OCI-LY1 (cell line): ENCODE measurements at regions not wholly inside any gene's neighbourhood (a gene's known extent, or its start where the extent isn't known, plus 50 kb on each side); places are given as distances from the start of the nearest gene placed in this dataset.

Source experiments
- H2AFZ ChIP-seq: fragments of 200-600 bp; sonication (generic), shearing (Covaris generic); 2 replicates; pipeline ENCODE4 v1.6.0; 2014; ENCODE audit warnings: antibody characterized with exemption, mild to moderate bottlenecking, low read length
- H3F3A ChIP-seq: fragments of 200-600 bp; sonication (generic), shearing (Covaris generic); 2 replicates; pipeline ENCODE4 v1.6.0; 2014; ENCODE audit warnings: mild to moderate bottlenecking, antibody characterized with exemption, low read length, moderate library complexity; ENCODE audit not compliant: insufficient read depth
- H3K27ac ChIP-seq: fragments of 200-600 bp; sonication (generic); 2 replicates; pipeline ENCODE4 v1.5.1; 2014; ENCODE audit warnings: low read length, mixed run types, mild to moderate bottlenecking, low read depth; ENCODE audit not compliant: poor library complexity, severe bottlenecking
- H3K27me3 ChIP-seq: fragments of 200-600 bp; sonication (generic); 2 replicates; pipeline ENCODE4 v1.6.0; 2014; ENCODE audit warnings: antibody characterized with exemption, mild to moderate bottlenecking, low read length, moderate library complexity; ENCODE audit not compliant: insufficient read depth
- H3K36me3 ChIP-seq: fragments of 200-600 bp; sonication (generic); 2 replicates; pipeline ENCODE4 v1.6.1; 2014; ENCODE audit warnings: mild to moderate bottlenecking, antibody characterized with exemption, low read length, moderate library complexity, mixed read lengths; ENCODE audit not compliant: insufficient read depth
- H3K4me1 ChIP-seq: fragments of 200-600 bp; sonication (generic); 2 replicates; pipeline ENCODE4 v1.5.1; 2014; ENCODE audit warnings: mild to moderate bottlenecking, low read length, moderate library complexity; ENCODE audit not compliant: insufficient read depth, severe bottlenecking
- H3K4me2 ChIP-seq: fragments of 200-600 bp; sonication (generic), shearing (Covaris generic); 2 replicates; pipeline ENCODE4 v1.6.1; 2014; ENCODE audit warnings: low read length
- H3K4me3 ChIP-seq: fragments of 200-600 bp; sonication (generic); 2 replicates; pipeline ENCODE4 v1.5.1; 2014; ENCODE audit warnings: low read length, low read depth, mild to moderate bottlenecking, mixed read lengths; ENCODE audit not compliant: poor library complexity, severe bottlenecking
- H3K79me2 ChIP-seq: fragments of 200-600 bp; shearing (Covaris generic); 2 replicates; pipeline ENCODE4 v1.6.1; 2016; ENCODE audit warnings: mixed run types, low read length, mixed read lengths; ENCODE audit not compliant: insufficient read depth
- H3K9ac ChIP-seq: fragments of 200-600 bp; sonication (generic), shearing (Covaris generic); 2 replicates; pipeline ENCODE4 v1.6.1; 2014; ENCODE audit warnings: mild to moderate bottlenecking, low read length, mixed read lengths
- H3K9me2 ChIP-seq: fragments of 200-600 bp; sonication (generic), shearing (Covaris generic); 2 replicates; pipeline ENCODE4 v1.6.1; 2014; ENCODE audit warnings: low read depth, mild to moderate bottlenecking, low read length, mixed read lengths
- H3K9me3 ChIP-seq: fragments of 200-600 bp; shearing (Covaris generic); 2 replicates; pipeline ENCODE4 v1.6.1; 2014; ENCODE audit warnings: low read length, mixed read lengths
- H4K20me1 ChIP-seq: fragments of 200-600 bp; sonication (generic), shearing (Covaris generic); 2 replicates; pipeline ENCODE4 v1.6.0; 2016; ENCODE audit warnings: mild to moderate bottlenecking, low read length; ENCODE audit not compliant: insufficient read depth
- CTCF ChIP-seq: fragments of 200-600 bp; sonication (generic), shearing (Covaris generic); IDR thresholded peaks from 2 replicates; pipeline ENCODE4 v1.5.1; 2017; ENCODE audit warnings: mild to moderate bottlenecking, antibody characterized with exemption, low read length, moderate library complexity, mixed read lengths
- EZH2 ChIP-seq: fragments of 200-600 bp; sonication (generic), shearing (Covaris generic); IDR thresholded peaks from 2 replicates; pipeline ENCODE4 v1.8.0; 2017; ENCODE audit warnings: borderline replicate concordance, mixed run types, mild to moderate bottlenecking, antibody characterized with exemption, low read length, moderate library complexity, mixed read lengths

GRCh38 chr9:2493109-2493508 is 128.5 kb upstream of the VLDLR start:
- Histone ChIP-seq H3K36me3 (no peaks in the 10 kb centered on the region), H3K4me2 (no peak overlapping the region), H3K4me1 (peaks cover 6% of the 10 kb centered on the region), H3K9me3 (no peaks in the 10 kb centered on the region), H3K27ac (no peak overlapping the region), H3K9me2 (no peaks in the 10 kb centered on the region), H2AFZ (no peak overlapping the region), H3F3A (no peaks in the 10 kb centered on the region), H3K79me2 (no peaks in the 10 kb centered on the region), H3K4me3 (no peak overlapping the region), H3K9ac (no peak overlapping the region), H3K27me3 (no peaks in the 10 kb centered on the region), H4K20me1 (no peaks in the 10 kb centered on the region)
- no peak for TF ChIP-seq CTCF
- no peak for TF ChIP-seq EZH2

- no peaks in the 10 kb centered on the region for H3K9me3 ChIP-seq
- no peak for TF ChIP-seq CTCF
- no peak for TF ChIP-seq EZH2
- H3K27ac ChIP-seq: no peak overlapping the region
- no peak overlapping the region for H3K4me2 ChIP-seq
- no peak overlapping the region for H3K9ac ChIP-seq
- no peak overlapping the region for H2AFZ ChIP-seq
- no peaks in the 10 kb centered on the region for H3K27me3 ChIP-seq
- peaks cover 6% of the 10 kb centered on the region for H3K4me1 ChIP-seq
- no peaks in the 10 kb centered on the region for H3K36me3 ChIP-seq
- H3K9me2 ChIP-seq: no peaks in the 10 kb centered on the region
- H3F3A ChIP-seq: no peaks in the 10 kb centered on the region
- H3K4me3 ChIP-seq: no peak overlapping the region
- no peaks in the 10 kb centered on the region for H3K79me2 ChIP-seq
- H4K20me1 ChIP-seq: no peaks in the 10 kb centered on the region
Measured at GRCh38 chr9:2493529-2493928, 128.1 kb upstream of the VLDLR start.

GRCh38 chr9:2494562-2494961 is 127.0 kb upstream of the VLDLR start:
- no peak for TF ChIP-seq CTCF
- no peak for TF ChIP-seq EZH2
- Histone ChIP-seq H3F3A (no peaks in the 10 kb centered on the region), H3K9ac (no peak overlapping the region), H3K27me3 (no peaks in the 10 kb centered on the region), H3K4me3 (no peak overlapping the region), H3K79me2 (no peaks in the 10 kb centered on the region), H2AFZ (no peak overlapping the region), H3K36me3 (no peaks in the 10 kb centered on the region), H4K20me1 (no peaks in the 10 kb centered on the region), H3K4me2 (no peak overlapping the region), H3K27ac (no peak overlapping the region), H3K9me3 (no peaks in the 10 kb centered on the region), H3K4me1 (peaks cover 6% of the 10 kb centered on the region), H3K9me2 (no peaks in the 10 kb centered on the region)
